ENCODE measurements at regions not wholly inside any gene's neighbourhood (a gene's known extent, or its start where the extent isn't known, plus 50 kb on each side); places are given as distances from the start of the nearest gene placed in this dataset.

GRCh38 chr5:3359642-3360041 lies 236.0 kb upstream of the IRX1 start:
- DNase-seq (ENCODE audit: low read depth in 2 of 2) = no peak
- Histone ChIP-seq H3K4me1 (ENCODE audit: control insufficient read depth, extremely low read depth, insufficient read depth, low read length) (no peaks in the 10 kb centered on the region), H4K20me1 (ENCODE audit: control insufficient read depth, extremely low read depth, insufficient read depth, low read length) (no peaks in the 10 kb centered on the region), H3K36me3 (ENCODE audit: control insufficient read depth, insufficient read depth, low read length) (no peaks in the 10 kb centered on the region), H3K4me2 (ENCODE audit: extremely low read depth, insufficient read depth, low read length) (no peak overlapping the region), H3K4me3 (replicated peaks in 1 of 4; ENCODE audit: control extremely low read depth in 1 of 4, insufficient read depth in 1 of 4, low read depth in 3 of 4, low read length in 4 of 4) (no peak overlapping the region), H3K79me2 (ENCODE audit: control insufficient read depth, insufficient read depth, low read length) (no peaks in the 10 kb centered on the region), H3K9me3 (ENCODE audit: control insufficient read depth, insufficient read depth, low read depth, low read length) (no peaks in the 10 kb centered on the region), H2AFZ (ENCODE audit: low read length) (no peak overlapping the region), H3K27me3 (ENCODE audit: control insufficient read depth, insufficient read depth, low read length) (no peaks in the 10 kb centered on the region), H3K9ac (ENCODE audit: insufficient read depth, low read length) (no peak overlapping the region), H3K27ac (ENCODE audit: insufficient read depth, low read length) (no peak overlapping the region)
- TF ChIP-seq CTCF (conservative IDR thresholded peaks at IDR 0.05 in 1 of 2, IDR thresholded peaks at IDR 0.05 in 1 of 2; ENCODE audit: low read depth in 1 of 2, low read length in 2 of 2) = no peak
- no peak for TF ChIP-seq EZH2 (IDR thresholded peaks at IDR 0.05; ENCODE audit: low read length, missing control alignments)

- H3K27me3 ChIP-seq (ENCODE audit: control insufficient read depth, insufficient read depth, low read length) = no peaks in the 10 kb centered on the region
- H3K27ac ChIP-seq (ENCODE audit: insufficient read depth, low read length) = no peak overlapping the region
- H3K4me2 ChIP-seq (ENCODE audit: extremely low read depth, insufficient read depth, low read length) = no peak overlapping the region
- TF ChIP-seq CTCF (conservative IDR thresholded peaks at IDR 0.05 in 1 of 2, IDR thresholded peaks at IDR 0.05 in 1 of 2; ENCODE audit: low read depth in 1 of 2, low read length in 2 of 2) (no peak), EZH2 (IDR thresholded peaks at IDR 0.05; ENCODE audit: low read length, missing control alignments) (no peak)
- no peak for DNase-seq (ENCODE audit: low read depth in 2 of 2)
- no peaks in the 10 kb centered on the region for H3K9me3 ChIP-seq (ENCODE audit: control insufficient read depth, insufficient read depth, low read depth, low read length)
- H2AFZ ChIP-seq (ENCODE audit: low read length) = no peak overlapping the region
- no peaks in the 10 kb centered on the region for H4K20me1 ChIP-seq (ENCODE audit: control insufficient read depth, extremely low read depth, insufficient read depth, low read length)
- H3K9ac ChIP-seq (ENCODE audit: insufficient read depth, low read length) = no peak overlapping the region
- no peaks in the 10 kb centered on the region for H3K79me2 ChIP-seq (ENCODE audit: control insufficient read depth, insufficient read depth, low read length)
- H3K4me3 ChIP-seq (replicated peaks in 1 of 4; ENCODE audit: control extremely low read depth in 1 of 4, insufficient read depth in 1 of 4, low read depth in 3 of 4, low read length in 4 of 4) = no peak overlapping the region
- H3K36me3 ChIP-seq (ENCODE audit: control insufficient read depth, insufficient read depth, low read length) = no peaks in the 10 kb centered on the region
- no peaks in the 10 kb centered on the region for H3K4me1 ChIP-seq (ENCODE audit: control insufficient read depth, extremely low read depth, insufficient read depth, low read length)
These were observed 238.3 kb upstream of the IRX1 start for GRCh38 chr5:3357291-3357690.

- no peaks in the 10 kb centered on the region for H3K9me3 ChIP-seq (ENCODE audit: control insufficient read depth, insufficient read depth, low read depth, low read length)
- no peak overlapping the region for H2AFZ ChIP-seq (ENCODE audit: low read length)
- no peak overlapping the region for H3K27ac ChIP-seq (ENCODE audit: insufficient read depth, low read length)
- no peak overlapping the region for H3K4me3 ChIP-seq (replicated peaks in 1 of 4; ENCODE audit: control extremely low read depth in 1 of 4, insufficient read depth in 1 of 4, low read depth in 3 of 4, low read length in 4 of 4)
- no peak for DNase-seq (ENCODE audit: low read depth in 2 of 2)
- H3K4me1 ChIP-seq (ENCODE audit: control insufficient read depth, extremely low read depth, insufficient read depth, low read length) = no peaks in the 10 kb centered on the region
- no peaks in the 10 kb centered on the region for H4K20me1 ChIP-seq (ENCODE audit: control insufficient read depth, extremely low read depth, insufficient read depth, low read length)
- TF ChIP-seq CTCF (conservative IDR thresholded peaks at IDR 0.05 in 1 of 2, IDR thresholded peaks at IDR 0.05 in 1 of 2; ENCODE audit: low read depth in 1 of 2, low read length in 2 of 2) (no peak), EZH2 (IDR thresholded peaks at IDR 0.05; ENCODE audit: low read length, missing control alignments) (no peak)
- H3K9ac ChIP-seq (ENCODE audit: insufficient read depth, low read length) = no peak overlapping the region
- no peaks in the 10 kb centered on the region for H3K36me3 ChIP-seq (ENCODE audit: control insufficient read depth, insufficient read depth, low read length)
- H3K27me3 ChIP-seq (ENCODE audit: control insufficient read depth, insufficient read depth, low read length) = no peaks in the 10 kb centered on the region
- no peaks in the 10 kb centered on the region for H3K79me2 ChIP-seq (ENCODE audit: control insufficient read depth, insufficient read depth, low read length)
- H3K4me2 ChIP-seq (ENCODE audit: extremely low read depth, insufficient read depth, low read length) = no peak overlapping the region
These were observed 239.6 kb upstream of the IRX1 start for GRCh38 chr5:3356016-3356415.
